ENCODE measurements at regions not wholly inside any gene's neighbourhood (a gene's known extent, or its start where the extent isn't known, plus 50 kb on each side); places are given as distances from the start of the nearest gene placed in this dataset.

GRCh38 chr12:65517656-65518210 lies 239.2 kb downstream of the MSRB3 start:
- no peak overlapping the region for H3K4me3 ChIP-seq (ENCODE audit: low read depth, low read length)
- no peak for DNase-seq (ENCODE audit: low read depth)

- no peak for DNase-seq (ENCODE audit: low read depth)
- no peak overlapping the region for H3K4me3 ChIP-seq (ENCODE audit: low read depth, low read length)
These were observed 240.3 kb downstream of the MSRB3 start for GRCh38 chr12:65518771-65519170.

- no peak for DNase-seq (ENCODE audit: low read depth)
- no peak overlapping the region for H3K4me3 ChIP-seq (ENCODE audit: low read depth, low read length)
These were observed 242.2 kb downstream of the MSRB3 start for GRCh38 chr12:65520658-65521057.

GRCh38 chr12:65522956-65523860 lies 244.7 kb downstream of the MSRB3 start:
- no peak overlapping the region for H3K4me3 ChIP-seq (ENCODE audit: low read depth, low read length)
- DNase-seq (ENCODE audit: low read depth), result no peak

GRCh38 chr12:65524666-65525065 lies 246.2 kb downstream of the MSRB3 start:
- no peak overlapping the region for H3K4me3 ChIP-seq (ENCODE audit: low read depth, low read length)
- DNase-seq (ENCODE audit: low read depth), result no peak

- DNase-seq (ENCODE audit: low read depth), result no peak
- no peak overlapping the region for H3K4me3 ChIP-seq (ENCODE audit: low read depth, low read length)
These were observed 247.1 kb downstream of the MSRB3 start for GRCh38 chr12:65525491-65526141.

- no peak for DNase-seq (ENCODE audit: low read depth)
- H3K4me3 ChIP-seq (ENCODE audit: low read depth, low read length), result no peak overlapping the region
These were observed 247.8 kb downstream of the MSRB3 start for GRCh38 chr12:65526311-65526710.

- no peak for DNase-seq (ENCODE audit: low read depth)
- no peak overlapping the region for H3K4me3 ChIP-seq (ENCODE audit: low read depth, low read length)
These were observed 249.6 kb downstream of the MSRB3 start for GRCh38 chr12:65528127-65528526.

GRCh38 chr12:65529106-65529505 lies 250.6 kb downstream of the MSRB3 start:
- H3K4me3 ChIP-seq (ENCODE audit: low read depth, low read length), result no peak overlapping the region
- DNase-seq (ENCODE audit: low read depth), result no peak

GRCh38 chr12:65529771-65530435 lies 251.4 kb downstream of the MSRB3 start:
- DNase-seq (ENCODE audit: low read depth), result no peak
- no peak overlapping the region for H3K4me3 ChIP-seq (ENCODE audit: low read depth, low read length)

GRCh38 chr12:65532162-65532561 lies 253.7 kb downstream of the MSRB3 start:
- peak; percentile 96 for DNase-seq (ENCODE audit: low read depth)
- no peak overlapping the region for H3K4me3 ChIP-seq (ENCODE audit: low read depth, low read length)

GRCh38 chr12:65532764-65533163 lies 254.3 kb downstream of the MSRB3 start:
- peak; percentile 86 for DNase-seq (ENCODE audit: low read depth)
- no peak overlapping the region for H3K4me3 ChIP-seq (ENCODE audit: low read depth, low read length)

- H3K4me3 ChIP-seq (ENCODE audit: low read depth, low read length), result no peak overlapping the region
- DNase-seq (ENCODE audit: low read depth), result no peak
These were observed 254.8 kb downstream of the MSRB3 start for GRCh38 chr12:65533177-65533883.

GRCh38 chr12:65534238-65534841 lies 255.9 kb downstream of the MSRB3 start:
- no peak for DNase-seq (ENCODE audit: low read depth)
- H3K4me3 ChIP-seq (ENCODE audit: low read depth, low read length), result no peak overlapping the region

- no peak overlapping the region for H3K4me3 ChIP-seq (ENCODE audit: low read depth, low read length)
- no peak for DNase-seq (ENCODE audit: low read depth)
These were observed 257.5 kb downstream of the MSRB3 start for GRCh38 chr12:65535946-65536345.

GRCh38 chr12:65536351-65536750 lies 257.9 kb downstream of the MSRB3 start:
- no peak for DNase-seq (ENCODE audit: low read depth)
- no peak overlapping the region for H3K4me3 ChIP-seq (ENCODE audit: low read depth, low read length)

- peak; percentile 100 for DNase-seq (ENCODE audit: low read depth)
- H3K4me3 ChIP-seq (ENCODE audit: low read depth, low read length), result no peak overlapping the region
These were observed 258.6 kb downstream of the MSRB3 start for GRCh38 chr12:65536876-65537681.

- no peak for DNase-seq (ENCODE audit: low read depth)
- H3K4me3 ChIP-seq (ENCODE audit: low read depth, low read length), result no peak overlapping the region
These were observed 259.5 kb downstream of the MSRB3 start for GRCh38 chr12:65537978-65538377.

All from skeletal muscle cell (primary cell).